H9 (cell line): ENCODE measurements at regions not wholly inside any gene's neighbourhood (a gene's known extent, or its start where the extent isn't known, plus 50 kb on each side); places are given as distances from the start of the nearest gene placed in this dataset.

Experiments
- DNase-seq: peaks from one replicate; pipeline ENCODE4 v3.0.0-alpha.2; 2017
- H2AFZ ChIP-seq: one replicate; pipeline ENCODE4 v1.6.1; 2013; ENCODE audit warnings: mild to moderate bottlenecking, low read length, control low read depth, moderate library complexity
- H2AK5ac ChIP-seq: 2 replicates; pipeline ENCODE4 v1.6.1; 2013; ENCODE audit warnings: low read length, control low read depth, mixed read lengths; ENCODE audit not compliant: insufficient read length
- H2BK120ac ChIP-seq: one replicate; pipeline ENCODE4 v1.6.1; 2013; ENCODE audit warnings: low read depth, mild to moderate bottlenecking, low read length, control low read depth, inconsistent platforms; ENCODE audit not compliant: poor library complexity, severe bottlenecking
- H2BK12ac ChIP-seq: 2 replicates; pipeline ENCODE4 v1.6.1; 2013; ENCODE audit warnings: low read length, control low read depth, mixed read lengths, low read depth; ENCODE audit not compliant: insufficient read length
- H2BK15ac ChIP-seq: 2 replicates; pipeline ENCODE4 v1.6.1; 2013; ENCODE audit warnings: low read depth, low read length, control low read depth
- H2BK20ac ChIP-seq: one replicate; pipeline ENCODE4 v1.6.1; 2013; ENCODE audit warnings: low read depth, mild to moderate bottlenecking, low read length, control low read depth, inconsistent platforms; ENCODE audit not compliant: poor library complexity, severe bottlenecking
- H2BK5ac ChIP-seq: 2 replicates; pipeline ENCODE4 v1.6.1; 2013; ENCODE audit warnings: low read length, control low read depth, mixed read lengths; ENCODE audit not compliant: insufficient read length
- H3K14ac ChIP-seq: 2 replicates; pipeline ENCODE4 v1.6.1; 2013; ENCODE audit warnings: low read length, control low read depth; ENCODE audit not compliant: insufficient read depth
- H3K18ac ChIP-seq: 2 replicates; pipeline ENCODE4 v1.6.1; 2013; ENCODE audit warnings: low read depth, mild to moderate bottlenecking, mixed read lengths, low read length, control low read depth; ENCODE audit not compliant: insufficient read length
- H3K23ac ChIP-seq: 2 replicates; pipeline ENCODE4 v1.6.1; 2013; ENCODE audit warnings: low read length, control low read depth, mixed read lengths, low read depth; ENCODE audit not compliant: insufficient read length
- H3K23me2 ChIP-seq: 2 replicates; pipeline ENCODE4 v1.6.1; 2013; ENCODE audit warnings: low read depth, mild to moderate bottlenecking, mixed read lengths, low read length, control low read depth; ENCODE audit not compliant: insufficient read length, poor library complexity, severe bottlenecking
- H3K27ac ChIP-seq: 2 replicates; pipeline ENCODE4 v1.5.1; 2013; ENCODE audit warnings: low read length, control low read depth, mixed read lengths, low read depth; ENCODE audit not compliant: insufficient read length
- H3K27me3 ChIP-seq: 2 replicates; pipeline ENCODE4 v1.6.1; 2013; ENCODE audit warnings: low read length, control low read depth, inconsistent platforms; ENCODE audit not compliant: insufficient read depth
- H3K4ac ChIP-seq: 2 replicates; pipeline ENCODE4 v1.6.1; 2013; ENCODE audit warnings: low read depth, mild to moderate bottlenecking, control low read depth, inconsistent platforms, low read length, moderate library complexity
- H3K4me1 ChIP-seq: 2 replicates; pipeline ENCODE4 v1.6.1; 2013; ENCODE audit warnings: low read length, control low read depth, inconsistent platforms; ENCODE audit not compliant: insufficient read depth
- H3K4me2 ChIP-seq: 2 replicates; pipeline ENCODE4 v1.6.1; 2013; ENCODE audit warnings: low read length, control low read depth, mixed read lengths; ENCODE audit not compliant: insufficient read length, insufficient read depth
- H3K56ac ChIP-seq: 2 replicates; pipeline ENCODE4 v1.6.1; 2013; ENCODE audit warnings: low read depth, mild to moderate bottlenecking, mixed read lengths, low read length, control low read depth; ENCODE audit not compliant: insufficient read length
- H3K79me1 ChIP-seq: 2 replicates; pipeline ENCODE4 v1.6.1; 2013; ENCODE audit warnings: low read depth, mild to moderate bottlenecking, moderate library complexity, low read length, control low read depth, inconsistent platforms; ENCODE audit not compliant: insufficient read depth, poor library complexity, severe bottlenecking
- H3K79me2 ChIP-seq: 2 replicates; pipeline ENCODE4 v1.6.1; 2013; ENCODE audit warnings: low read length, control low read depth, inconsistent platforms; ENCODE audit not compliant: insufficient read depth
- H3K9ac ChIP-seq: 2 replicates; pipeline ENCODE4 v1.6.1; 2013; ENCODE audit warnings: low read length, control low read depth, mixed read lengths; ENCODE audit not compliant: insufficient read length; ENCODE audit errors: extremely low read depth
- H3K9me3 ChIP-seq: one replicate; pipeline ENCODE4 v1.6.1; 2013; ENCODE audit warnings: low read depth, low read length, inconsistent platforms; ENCODE audit not compliant: control insufficient read depth
- H3T11ph ChIP-seq: one replicate; pipeline ENCODE4 v1.6.1; 2013; ENCODE audit warnings: mild to moderate bottlenecking, low read length, control low read depth, inconsistent platforms
- H4K20me1 ChIP-seq: one replicate; pipeline ENCODE4 v1.6.1; 2013; ENCODE audit not compliant: control insufficient read depth, insufficient read length, insufficient read depth
- H4K5ac ChIP-seq: 2 replicates; pipeline ENCODE4 v1.6.1; 2013; ENCODE audit warnings: low read depth, mild to moderate bottlenecking, mixed read lengths, low read length, control low read depth; ENCODE audit not compliant: insufficient read length
- H4K8ac ChIP-seq: replicated peaks from 2 replicates; pipeline ENCODE4 v1.6.1; 2013; ENCODE audit warnings: low read length, control low read depth, mixed read lengths, low read depth; ENCODE audit not compliant: insufficient read length
- H4K91ac ChIP-seq: 2 replicates; pipeline ENCODE4 v1.6.1; 2013; ENCODE audit warnings: low read depth, mild to moderate bottlenecking, moderate library complexity, mixed read lengths, low read length, control low read depth; ENCODE audit not compliant: insufficient read length
- H3K27ac Mint-ChIP-seq, 3 experiments: 2 replicates in 2 of 3; 3 replicates in 1 of 3; pipeline ENCODE4 v1.8.0; 2020 to 2021; ENCODE audit warnings: mixed read lengths in 3 of 3, mild to moderate bottlenecking in 1 of 3, moderate library complexity in 1 of 3
- H3K27me3 Mint-ChIP-seq: 2 replicates; pipeline ENCODE4 v1.8.0; 2021; ENCODE audit warnings: low read depth, mild to moderate bottlenecking, moderate library complexity, mixed read lengths
- H3K36me3 Mint-ChIP-seq, 3 experiments: 2 replicates in 2 of 3; 3 replicates in 1 of 3; pipeline ENCODE4 v1.8.0; 2020 to 2021; ENCODE audit warnings: low read depth in 3 of 3, mixed read lengths in 3 of 3; ENCODE audit not compliant: insufficient read depth in 1 of 3
- H3K4me1 Mint-ChIP-seq, 2 experiments: 2 replicates each; pipeline ENCODE4 v1.8.0; 2020; ENCODE audit warnings: mixed read lengths in 2 of 2
- H3K4me3 Mint-ChIP-seq, 2 experiments: 2 replicates in 1 of 2; 3 replicates in 1 of 2; pipeline ENCODE4 v1.8.0; 2020 to 2021; ENCODE audit warnings: mild to moderate bottlenecking in 2 of 2, mixed read lengths in 2 of 2, moderate library complexity in 1 of 2
- H3K9me3 Mint-ChIP-seq, 2 experiments: 2 replicates in 1 of 2; 3 replicates in 1 of 2; pipeline ENCODE4 v1.8.0; 2020; ENCODE audit warnings: mild to moderate bottlenecking in 2 of 2, mixed read lengths in 2 of 2, moderate library complexity in 1 of 2
- CTCF ChIP-seq: fragments of 200-600 bp; sonication (generic); conservative IDR thresholded peaks from 3 replicates; pipeline ENCODE4 v1.8.0; 2021; ENCODE audit warnings: antibody characterized with exemption, mild to moderate bottlenecking
- WGBS: extraction: QIAGEN DNeasy Blood & Tissue Kit; methylation state at CpG from one replicate; pipeline ENCODE4 v1.1.7; 2013; ENCODE audit warnings: missing lambda C conversion rate, low lambda C conversion rate, mixed read lengths; ENCODE audit not compliant: insufficient read length; ENCODE audit errors: extremely low coverage; 5-methylcytosine and 5-hydroxymethylcytosine counted together

DNA sequence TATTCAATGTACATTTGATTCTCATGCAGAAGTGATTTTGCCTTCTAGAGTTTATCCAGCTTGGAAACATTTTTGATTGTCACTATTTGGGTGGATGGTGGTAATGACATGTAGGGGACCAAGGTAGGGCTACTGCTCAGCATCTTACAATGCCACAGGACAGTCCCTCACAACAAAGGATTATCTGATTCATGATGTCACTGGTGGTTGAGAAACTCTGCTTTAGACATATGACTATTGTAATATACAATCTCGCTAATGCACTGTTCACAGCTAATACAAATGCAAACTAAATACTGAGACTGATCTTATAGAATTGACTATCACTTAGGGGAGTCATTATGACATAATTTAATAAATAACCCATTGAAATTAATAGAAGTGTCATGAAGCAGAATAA is 60.4 kb upstream of the BTG1 start:
- H2AFZ ChIP-seq, result no peak overlapping the region
- no peak overlapping the region for H2BK120ac ChIP-seq
- H3K27ac ChIP-seq, result no peak overlapping the region
- no peak overlapping the region for H3K23ac ChIP-seq
- H2BK5ac ChIP-seq, result no peak overlapping the region
- Mint-ChIP-seq H3K27me3 (no peaks in the 10 kb centered on the region), H3K9me3 (no peaks in the 10 kb centered on the region; a peak in 1 of 5 replicates), H3K36me3 (no peaks in the 10 kb centered on the region), H3K4me1 (peaks cover 3 to 6% of the 10 kb centered on the region in 2 experiments; a peak in 3 of 4 replicates), H3K4me3 (no peak overlapping the region), H3K27ac (no peak overlapping the region)
- TF ChIP-seq CTCF, result no peak
- no peak overlapping the region for H2BK20ac ChIP-seq
- no peaks in the 10 kb centered on the region for H3K79me1 ChIP-seq
- H3K23me2 ChIP-seq, result no peaks in the 10 kb centered on the region
- WGBS, result no CpG with 5 or more reads among the region's 1 CpG
- no peak overlapping the region for H3K18ac ChIP-seq
- H3K9ac ChIP-seq, result no peak overlapping the region
- H2BK15ac ChIP-seq, result no peak overlapping the region
- H3K79me2 ChIP-seq, result no peaks in the 10 kb centered on the region
- H2AK5ac ChIP-seq, result no peak overlapping the region
- H4K20me1 ChIP-seq, result no peaks in the 10 kb centered on the region
- no peak overlapping the region for H2BK12ac ChIP-seq
- H3K4ac ChIP-seq, result no peak overlapping the region
- no peak overlapping the region for H3K4me2 ChIP-seq
- no peak overlapping the region for H4K5ac ChIP-seq
- no peaks in the 10 kb centered on the region for H3K9me3 ChIP-seq
- no peak overlapping the region for H4K91ac ChIP-seq
- H3K4me1 ChIP-seq, result no peaks in the 10 kb centered on the region
- H3T11ph ChIP-seq, result no peak overlapping the region
- DNase-seq, result no peak
- H3K14ac ChIP-seq, result no peak overlapping the region
- no peak overlapping the region for H3K56ac ChIP-seq
- no peak overlapping the region for H4K8ac ChIP-seq
- no peaks in the 10 kb centered on the region for H3K27me3 ChIP-seq
